HG02678 (cell line): ENCODE measurements at regions not wholly inside any gene's neighbourhood (a gene's known extent, or its start where the extent isn't known, plus 50 kb on each side); places are given as distances from the start of the nearest gene placed in this dataset.
A peak's percentile ranks its signal among the peaks of the same experiment; 100 is the strongest.

Experiments used
- ATAC-seq: cut with Tn5 transposase; IDR thresholded peaks from one replicate; pipeline ENCODE4 v1.9.1; 2021; ENCODE audit warnings: mild to moderate bottlenecking, moderate library complexity; ENCODE audit not compliant: unreplicated experiment

GRCh38 chr1:50358962-50359361 is 64.3 kb downstream of the DMRTA2 start:
- ATAC-seq: no peak

DNA sequence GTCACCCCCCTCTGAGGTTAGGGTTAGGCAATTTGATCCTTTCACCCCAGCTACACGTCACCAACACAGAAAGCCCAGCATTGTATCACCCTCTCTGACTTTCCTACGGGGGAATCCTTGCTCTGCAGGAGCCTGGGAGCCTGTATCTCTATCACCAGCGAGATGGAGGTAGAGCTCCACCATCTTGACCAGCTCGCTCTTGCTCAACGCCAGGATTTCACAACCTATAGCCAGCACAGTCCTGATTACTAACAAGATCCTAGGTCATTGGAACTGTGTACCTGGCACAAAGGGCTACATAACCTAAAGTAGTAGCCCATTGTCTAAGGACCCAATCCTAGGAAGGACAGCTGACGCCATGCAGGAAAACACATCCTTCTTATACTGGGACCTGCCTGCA is 66.1 kb downstream of the DMRTA2 start:
- no peak for ATAC-seq

- no peak for ATAC-seq
Observed at GRCh38 chr1:50354813-50355212, 68.4 kb downstream of the DMRTA2 start.

DNA sequence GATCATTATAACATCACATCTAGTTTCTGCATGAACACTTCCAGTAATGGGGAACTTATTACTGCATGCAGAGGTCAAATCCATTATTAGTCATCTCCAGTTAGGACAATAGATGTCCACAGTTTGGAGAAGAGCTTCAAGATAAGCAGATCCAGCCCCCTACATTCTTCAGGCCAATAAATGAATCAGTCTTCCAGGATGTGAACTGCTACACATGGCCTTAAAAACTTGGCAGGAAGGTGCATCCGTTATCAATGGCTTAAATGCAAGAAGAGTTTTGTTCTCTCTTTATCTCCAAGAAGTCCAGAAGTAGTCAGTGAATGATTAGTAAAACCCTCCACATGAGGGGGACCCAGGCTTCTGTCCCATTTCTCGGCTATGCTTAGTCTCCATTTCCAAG is 70.8 kb downstream of the DMRTA2 start:
- no peak for ATAC-seq

DNA sequence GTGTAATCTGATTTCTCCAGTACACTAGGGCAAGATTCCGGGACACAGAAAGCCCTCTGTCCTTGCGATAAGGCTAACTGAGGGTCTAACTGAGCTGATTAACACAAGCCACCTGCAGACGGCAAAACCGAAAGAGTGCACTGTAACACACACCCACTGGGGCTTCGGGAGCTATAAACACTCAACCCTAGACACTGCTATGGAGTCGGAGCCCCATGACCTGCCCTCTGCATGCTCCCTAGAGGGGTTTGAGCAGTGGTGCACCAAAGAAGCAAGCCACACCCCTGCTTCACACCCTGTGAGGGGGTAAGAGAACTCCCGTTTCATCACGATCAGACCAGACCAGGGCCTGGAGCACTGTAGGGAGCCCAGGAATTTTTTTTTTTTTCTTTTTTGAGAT is 72.4 kb downstream of the DMRTA2 start:
- ATAC-seq: no peak

GRCh38 chr1:50350421-50350820 is 72.8 kb downstream of the DMRTA2 start:
- ATAC-seq: no peak

DNA sequence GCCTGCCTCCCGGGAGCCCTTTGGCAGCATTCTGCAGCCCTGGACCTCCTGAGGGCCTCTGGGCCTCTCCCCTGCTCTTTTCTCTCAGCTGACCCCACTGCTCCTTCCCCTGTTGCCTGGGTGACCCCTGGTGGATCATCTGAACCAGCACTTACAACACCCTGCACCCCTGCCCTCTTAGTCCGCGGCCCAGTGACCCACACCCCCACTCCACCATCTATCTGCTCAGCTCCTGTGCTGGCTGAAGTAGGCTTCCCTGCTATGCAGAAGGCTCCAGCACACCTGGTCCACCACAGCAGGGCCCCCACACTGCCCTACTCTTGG is 74.0 kb downstream of the DMRTA2 start:
- ATAC-seq: no peak

DNA sequence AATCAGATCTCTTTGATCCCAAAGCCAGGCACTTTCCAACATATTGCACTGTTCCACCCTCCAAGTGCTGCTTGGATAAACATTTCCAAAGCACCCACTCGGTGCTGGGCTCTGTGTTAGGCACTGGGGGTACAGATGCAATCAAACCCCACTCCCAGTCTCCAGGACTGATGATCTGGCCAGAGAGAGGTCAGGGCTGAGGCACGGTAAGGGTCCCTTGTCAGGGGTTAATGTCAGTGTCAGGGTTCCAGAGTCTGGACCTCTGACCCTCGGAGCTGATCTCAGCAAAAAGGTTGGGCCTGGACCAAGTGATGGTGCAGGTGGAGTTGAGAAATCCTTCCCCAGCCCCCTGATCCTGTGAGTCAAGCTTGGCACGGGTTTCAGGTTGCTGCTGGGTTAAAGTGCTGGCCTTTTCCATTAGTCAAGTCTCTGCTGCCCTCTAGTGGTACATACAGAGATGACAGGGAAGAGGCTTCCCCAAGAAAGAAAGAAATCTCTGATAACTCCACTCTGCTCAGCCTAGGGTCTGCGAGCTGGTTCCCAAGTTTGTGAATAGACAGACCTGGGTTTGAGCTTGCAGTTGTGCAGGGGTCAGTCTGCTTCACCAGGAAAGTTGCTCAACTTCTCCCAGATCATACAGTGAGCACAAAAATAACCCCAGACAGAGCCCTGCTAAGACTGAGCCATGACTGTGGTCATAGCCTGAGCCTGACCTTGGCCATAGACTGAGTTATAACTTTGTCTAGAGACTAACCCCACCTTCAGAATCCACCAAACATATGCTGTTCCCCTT is 74.6 kb downstream of the DMRTA2 start:
- no peak for ATAC-seq

- ATAC-seq: no peak
Observed at GRCh38 chr1:50347933-50348332, 75.3 kb downstream of the DMRTA2 start.

GRCh38 chr1:50346621-50347020 is 76.6 kb downstream of the DMRTA2 start:
- ATAC-seq: no peak

DNA sequence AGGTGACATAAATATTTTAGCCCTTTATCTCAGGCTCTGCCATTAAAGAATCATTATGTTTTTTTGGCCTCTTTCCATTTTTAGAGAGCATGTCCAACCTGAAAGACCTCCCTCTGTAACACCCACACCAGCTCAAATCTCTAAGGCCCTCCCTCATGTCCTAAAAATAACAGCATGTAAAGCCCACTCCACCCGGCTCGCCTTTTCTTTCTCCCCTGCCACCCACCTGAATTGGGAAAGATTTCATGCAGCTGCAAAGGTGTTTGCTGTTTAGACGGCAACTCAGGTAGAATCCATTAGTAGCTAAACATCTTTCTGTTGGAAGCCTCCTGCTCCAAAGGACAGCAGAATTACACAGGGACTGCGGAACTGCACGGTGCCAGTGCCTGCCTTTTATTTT is 79.9 kb downstream of the DMRTA2 start:
- no peak for ATAC-seq

DNA sequence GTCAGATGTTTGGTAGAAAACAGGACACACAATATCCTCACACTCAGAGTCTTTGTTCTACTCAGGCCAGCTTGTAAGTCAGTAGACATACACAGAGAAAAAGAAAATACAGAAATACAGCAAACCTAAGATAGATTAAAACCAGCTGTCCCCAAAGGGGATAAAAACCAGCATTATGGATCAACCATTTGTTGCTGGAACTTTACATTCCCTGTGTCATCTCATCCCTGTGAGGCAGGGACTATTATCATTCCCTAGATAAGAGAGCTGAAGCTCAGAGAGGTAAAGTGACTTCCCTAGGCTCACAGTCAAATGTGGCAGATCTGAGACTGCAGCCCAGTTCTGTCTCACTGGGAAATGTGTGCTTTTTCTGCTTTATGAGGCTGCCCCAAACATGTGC is 80.7 kb downstream of the DMRTA2 start:
- no peak for ATAC-seq

DNA sequence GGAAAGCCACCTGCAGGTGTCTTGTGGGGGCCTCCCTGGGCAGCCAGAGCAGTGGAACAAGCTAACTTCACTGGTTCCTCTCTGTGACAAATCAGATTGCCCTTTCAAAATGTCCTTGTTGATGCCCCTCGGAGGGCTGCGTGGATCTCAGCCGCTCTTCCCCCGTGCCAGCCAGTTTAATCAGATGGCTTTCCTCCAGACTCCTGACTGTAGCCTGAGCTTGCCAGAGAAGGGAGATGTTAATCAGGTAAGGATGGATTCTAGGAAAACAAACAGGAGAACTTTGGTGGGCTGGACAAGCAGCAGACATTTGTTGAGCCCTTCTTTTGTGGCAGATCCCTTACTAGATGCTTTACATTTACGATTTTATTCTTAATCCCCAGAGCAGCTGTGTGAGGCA is 88.2 kb downstream of the DMRTA2 start:
- ATAC-seq: no peak

DNA sequence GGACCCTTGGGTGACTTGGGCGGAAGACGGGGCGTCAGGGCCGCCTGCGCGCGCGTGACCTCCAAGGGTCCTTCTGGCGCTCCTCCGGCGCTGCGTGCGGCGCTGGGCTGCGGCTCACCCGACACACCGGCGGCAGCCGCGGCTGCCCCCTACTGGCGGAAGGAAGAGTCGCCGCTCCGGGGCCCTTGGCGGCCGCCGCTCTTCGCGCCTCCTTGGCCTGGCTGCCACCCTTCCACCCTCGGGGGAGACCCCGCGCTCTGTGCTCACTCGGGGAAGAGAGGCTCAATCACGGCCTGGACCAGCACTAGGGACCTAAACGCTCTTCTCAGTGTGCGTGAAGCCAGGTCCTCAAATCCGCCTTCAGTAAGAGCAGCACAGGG is 89.7 kb downstream of the DMRTA2 start:
- peak; percentile 89 for ATAC-seq

GRCh38 chr1:50332941-50333594 is 90.2 kb downstream of the DMRTA2 start:
- ATAC-seq: peak; percentile 63

GRCh38 chr1:50329332-50329932 is 93.8 kb downstream of the DMRTA2 start:
- no peak for ATAC-seq

DNA sequence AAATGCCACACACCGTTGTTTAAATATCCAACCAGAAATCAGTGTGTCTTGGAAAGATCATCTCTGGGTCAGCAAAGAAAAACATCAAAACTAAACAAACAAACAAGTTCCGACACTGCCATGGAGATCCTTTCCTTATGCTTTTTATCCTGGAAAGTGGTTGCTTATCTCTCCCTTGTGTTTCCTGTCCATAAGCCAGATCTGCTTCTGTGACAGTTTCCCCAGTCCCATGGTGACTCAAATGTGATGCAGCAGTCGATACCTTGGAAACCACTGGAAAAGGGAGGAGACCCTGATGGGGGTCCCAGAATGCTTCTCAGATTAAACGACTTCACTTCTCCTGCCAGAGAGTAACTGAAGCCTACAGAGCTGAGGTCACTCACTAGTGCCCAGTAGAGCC is 94.7 kb downstream of the DMRTA2 start:
- no peak for ATAC-seq

DNA sequence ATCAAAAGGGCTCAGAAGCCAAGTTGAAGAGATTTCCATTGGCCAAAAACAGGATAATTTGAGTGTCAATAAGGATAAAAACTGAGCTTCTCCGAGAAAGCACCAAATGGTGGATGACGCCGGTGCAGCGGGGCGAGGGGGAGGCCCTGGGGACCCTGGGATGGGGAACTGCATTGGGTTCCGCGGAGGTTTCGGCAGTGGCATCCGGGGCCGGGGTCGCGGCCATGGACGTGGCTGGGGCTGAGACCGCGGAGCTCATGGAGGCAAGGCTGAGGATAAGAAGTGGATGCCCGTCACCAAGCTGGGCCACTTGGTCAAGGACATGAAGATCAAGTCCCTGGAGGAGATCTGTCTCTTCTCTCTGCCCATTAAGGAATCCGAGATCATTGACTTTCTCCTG is 97.2 kb downstream of the DMRTA2 start:
- ATAC-seq: no peak

DNA sequence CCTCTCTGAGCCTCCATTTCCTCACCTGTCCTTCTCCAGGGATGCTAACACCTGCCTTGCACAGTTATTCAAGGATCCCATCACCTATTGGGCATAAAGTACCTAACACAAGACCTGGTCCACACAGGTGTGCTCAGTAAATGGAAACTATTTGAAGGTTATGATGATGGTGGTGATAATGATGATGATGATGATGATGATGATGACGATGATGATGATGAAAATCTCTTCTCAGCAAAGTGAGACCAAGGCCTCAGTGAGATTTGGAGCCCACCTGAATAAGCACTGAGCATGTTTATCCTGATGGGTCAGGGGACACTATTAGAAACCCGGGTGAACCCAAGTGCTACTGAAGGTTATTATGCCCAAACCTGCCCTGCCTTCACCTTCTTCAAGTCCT is 100.7 kb downstream of the DMRTA2 start:
- ATAC-seq: no peak

GRCh38 chr1:50318428-50318827 is 104.8 kb downstream of the DMRTA2 start:
- no peak for ATAC-seq

GRCh38 chr1:50308878-50309277 is 114.4 kb downstream of the DMRTA2 start:
- ATAC-seq: no peak

- no peak for ATAC-seq
Observed at GRCh38 chr1:50305808-50306207, 117.4 kb downstream of the DMRTA2 start.
